HCT116 (cell line): ENCODE measurements at regions not wholly inside any gene's neighbourhood (a gene's known extent, or its start where the extent isn't known, plus 50 kb on each side); places are given as distances from the start of the nearest gene placed in this dataset.
"Not testable (repeated sequence)": the region's sequence is repeated elsewhere in the genome, so short reads cannot be mapped to it uniquely, and the experiment has no call there.

Experiments used
- CEBPB ChIP-seq: IDR thresholded peaks from 2 replicates; pipeline ENCODE4 v1.6.1; 2012; ENCODE audit warnings: low read depth
- EGR1 ChIP-seq: IDR thresholded peaks from 2 replicates; pipeline ENCODE4 v1.6.1; 2012; ENCODE audit warnings: low read depth
- ELF1 ChIP-seq: IDR thresholded peaks from 2 replicates; pipeline ENCODE4 v1.6.1; 2012; ENCODE audit warnings: low read depth, borderline replicate concordance
- EZH2 ChIP-seq: fragments of 200-600 bp; sonication (generic); IDR thresholded peaks from 2 replicates; pipeline ENCODE4 v1.6.1; 2017; ENCODE audit warnings: antibody characterized with exemption, mixed run types
- EZH2phosphoT487 ChIP-seq: fragments of 200-600 bp; IDR thresholded peaks from 2 replicates; pipeline ENCODE4 v1.6.1; 2018; ENCODE audit warnings: antibody characterized with exemption, borderline replicate concordance
- FOSL1 ChIP-seq: IDR thresholded peaks from 2 replicates; pipeline ENCODE4 v1.6.1; 2012; ENCODE audit warnings: low read depth
- JUND ChIP-seq: IDR thresholded peaks from 2 replicates; pipeline ENCODE4 v1.6.1; 2012
- POLR2AphosphoS5 ChIP-seq: IDR thresholded peaks from 2 replicates; pipeline ENCODE4 v1.6.1; 2011; ENCODE audit warnings: mild to moderate bottlenecking, low read depth, low read length, moderate library complexity
- SIN3A ChIP-seq: IDR thresholded peaks from 2 replicates; pipeline ENCODE4 v1.6.1; 2012; ENCODE audit warnings: low read depth
- YY1 ChIP-seq: IDR thresholded peaks from 2 replicates; pipeline ENCODE4 v1.6.1; 2011; ENCODE audit warnings: low read length, low read depth, moderate library complexity, mild to moderate bottlenecking; ENCODE audit not compliant: insufficient replicate concordance; ENCODE audit errors: extremely low read depth
- TF ChIP-seq, protein P1 (sequence below): IDR thresholded peaks from 2 replicates; pipeline ENCODE4 v1.6.1; 2012
- TF ChIP-seq, protein P2 (sequence below), 3 experiments: fragments of 200-600 bp in 1 of 3; sonication (generic) in 1 of 3; IDR thresholded peaks in 2 of 3; conservative IDR thresholded peaks in 1 of 3; 2 replicates each; pipeline ENCODE4 v1.5.1; 2012 to 2017; ENCODE audit warnings: low read depth in 2 of 3, low read length in 2 of 3, antibody characterized with exemption in 1 of 3, borderline replicate concordance in 1 of 3, control low read depth in 1 of 3, mild to moderate bottlenecking in 1 of 3, mixed read lengths in 1 of 3, mixed run types in 1 of 3, moderate library complexity in 1 of 3; ENCODE audit not compliant: insufficient read depth in 1 of 3
- TF ChIP-seq, protein P3 (sequence below): IDR thresholded peaks from 2 replicates; pipeline ENCODE4 v1.6.1; 2012; ENCODE audit warnings: low read depth

DNA sequence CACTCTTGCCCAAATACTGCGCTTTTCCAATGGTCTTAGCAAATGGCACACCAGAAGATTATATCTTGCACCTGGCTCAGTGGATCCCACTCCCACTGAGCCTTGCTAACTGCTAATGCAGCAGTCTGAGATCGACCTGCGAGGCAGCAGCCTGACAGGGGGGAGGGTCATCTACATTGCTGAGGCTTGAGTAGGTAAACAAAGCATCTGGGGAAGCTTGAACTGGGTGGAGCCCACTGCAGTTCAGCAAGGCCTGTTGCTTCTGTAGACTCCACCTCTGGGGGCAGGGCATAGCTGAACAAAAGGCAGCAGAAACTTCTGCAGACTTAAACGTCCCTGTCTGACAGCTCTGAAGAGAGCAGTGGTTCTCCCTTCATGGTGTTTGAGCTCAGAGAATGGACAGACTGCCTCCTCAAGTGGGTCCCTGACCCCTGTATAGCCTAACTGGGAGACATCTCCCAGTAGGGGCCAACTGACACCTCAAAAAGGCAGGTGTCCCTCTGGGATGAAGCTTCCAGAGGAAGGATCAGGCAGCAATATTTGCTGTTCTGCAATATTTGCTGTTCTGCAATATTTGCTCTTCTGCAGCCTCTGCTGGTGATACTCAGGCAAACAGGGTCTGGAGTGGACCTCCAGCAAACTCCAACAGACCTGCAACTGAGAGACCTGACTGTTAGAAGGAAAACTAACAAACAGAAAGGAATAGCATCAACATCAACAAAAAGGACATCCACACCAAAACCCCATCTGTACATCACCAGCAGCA is 93.0 kb upstream of the MEGF10 start:
- TF ChIP-seq, protein P1, sequence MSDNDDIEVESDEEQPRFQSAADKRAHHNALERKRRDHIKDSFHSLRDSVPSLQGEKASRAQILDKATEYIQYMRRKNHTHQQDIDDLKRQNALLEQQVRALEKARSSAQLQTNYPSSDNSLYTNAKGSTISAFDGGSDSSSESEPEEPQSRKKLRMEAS, result not testable (repeated sequence)
- TF ChIP-seq, protein P2, sequence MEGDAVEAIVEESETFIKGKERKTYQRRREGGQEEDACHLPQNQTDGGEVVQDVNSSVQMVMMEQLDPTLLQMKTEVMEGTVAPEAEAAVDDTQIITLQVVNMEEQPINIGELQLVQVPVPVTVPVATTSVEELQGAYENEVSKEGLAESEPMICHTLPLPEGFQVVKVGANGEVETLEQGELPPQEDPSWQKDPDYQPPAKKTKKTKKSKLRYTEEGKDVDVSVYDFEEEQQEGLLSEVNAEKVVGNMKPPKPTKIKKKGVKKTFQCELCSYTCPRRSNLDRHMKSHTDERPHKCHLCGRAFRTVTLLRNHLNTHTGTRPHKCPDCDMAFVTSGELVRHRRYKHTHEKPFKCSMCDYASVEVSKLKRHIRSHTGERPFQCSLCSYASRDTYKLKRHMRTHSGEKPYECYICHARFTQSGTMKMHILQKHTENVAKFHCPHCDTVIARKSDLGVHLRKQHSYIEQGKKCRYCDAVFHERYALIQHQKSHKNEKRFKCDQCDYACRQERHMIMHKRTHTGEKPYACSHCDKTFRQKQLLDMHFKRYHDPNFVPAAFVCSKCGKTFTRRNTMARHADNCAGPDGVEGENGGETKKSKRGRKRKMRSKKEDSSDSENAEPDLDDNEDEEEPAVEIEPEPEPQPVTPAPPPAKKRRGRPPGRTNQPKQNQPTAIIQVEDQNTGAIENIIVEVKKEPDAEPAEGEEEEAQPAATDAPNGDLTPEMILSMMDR (IDR thresholded peaks at IDR 0.05 in 2 of 3, conservative IDR thresholded peaks at IDR 0.05 in 1 of 3; ENCODE audit: borderline replicate concordance in 1 of 3, insufficient read depth in 1 of 3, low read depth in 2 of 3, low read length in 2 of 3), result not testable (repeated sequence)
- TF ChIP-seq, protein P3, sequence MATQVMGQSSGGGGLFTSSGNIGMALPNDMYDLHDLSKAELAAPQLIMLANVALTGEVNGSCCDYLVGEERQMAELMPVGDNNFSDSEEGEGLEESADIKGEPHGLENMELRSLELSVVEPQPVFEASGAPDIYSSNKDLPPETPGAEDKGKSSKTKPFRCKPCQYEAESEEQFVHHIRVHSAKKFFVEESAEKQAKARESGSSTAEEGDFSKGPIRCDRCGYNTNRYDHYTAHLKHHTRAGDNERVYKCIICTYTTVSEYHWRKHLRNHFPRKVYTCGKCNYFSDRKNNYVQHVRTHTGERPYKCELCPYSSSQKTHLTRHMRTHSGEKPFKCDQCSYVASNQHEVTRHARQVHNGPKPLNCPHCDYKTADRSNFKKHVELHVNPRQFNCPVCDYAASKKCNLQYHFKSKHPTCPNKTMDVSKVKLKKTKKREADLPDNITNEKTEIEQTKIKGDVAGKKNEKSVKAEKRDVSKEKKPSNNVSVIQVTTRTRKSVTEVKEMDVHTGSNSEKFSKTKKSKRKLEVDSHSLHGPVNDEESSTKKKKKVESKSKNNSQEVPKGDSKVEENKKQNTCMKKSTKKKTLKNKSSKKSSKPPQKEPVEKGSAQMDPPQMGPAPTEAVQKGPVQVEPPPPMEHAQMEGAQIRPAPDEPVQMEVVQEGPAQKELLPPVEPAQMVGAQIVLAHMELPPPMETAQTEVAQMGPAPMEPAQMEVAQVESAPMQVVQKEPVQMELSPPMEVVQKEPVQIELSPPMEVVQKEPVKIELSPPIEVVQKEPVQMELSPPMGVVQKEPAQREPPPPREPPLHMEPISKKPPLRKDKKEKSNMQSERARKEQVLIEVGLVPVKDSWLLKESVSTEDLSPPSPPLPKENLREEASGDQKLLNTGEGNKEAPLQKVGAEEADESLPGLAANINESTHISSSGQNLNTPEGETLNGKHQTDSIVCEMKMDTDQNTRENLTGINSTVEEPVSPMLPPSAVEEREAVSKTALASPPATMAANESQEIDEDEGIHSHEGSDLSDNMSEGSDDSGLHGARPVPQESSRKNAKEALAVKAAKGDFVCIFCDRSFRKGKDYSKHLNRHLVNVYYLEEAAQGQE, result not testable (repeated sequence)
- not testable (repeated sequence) for TF ChIP-seq SIN3A, ELF1, EZH2phosphoT487, EZH2, JUND, EGR1, CEBPB, YY1, POLR2AphosphoS5, FOSL1
